WERI-Rb-1 (cell line): ENCODE measurements at regions not wholly inside any gene's neighbourhood (a gene's known extent, or its start where the extent isn't known, plus 50 kb on each side); places are given as distances from the start of the nearest gene placed in this dataset.
A peak's percentile ranks its signal among the peaks of the same experiment; 100 is the strongest.

Source experiments
- DNase-seq: peaks from one replicate; pipeline ENCODE4 v3.0.0-alpha.2; 2020
- H3K27ac ChIP-seq: fragments of 250-450 bp; sonication (Bioruptor Pico); 2 replicates; pipeline ENCODE4 v1.5.1; 2020; ENCODE audit warnings: mild to moderate bottlenecking, moderate library complexity
- H3K27me3 ChIP-seq: fragments of 250-450 bp; sonication (Bioruptor Pico); 2 replicates; pipeline ENCODE4 v1.5.1; 2021; ENCODE audit warnings: mild to moderate bottlenecking, low read depth, moderate library complexity; ENCODE audit not compliant: insufficient read depth, severe bottlenecking
- H3K36me3 ChIP-seq: fragments of 250-450 bp; sonication (Bioruptor Pico); 2 replicates; pipeline ENCODE4 v1.5.1; 2020; ENCODE audit warnings: mild to moderate bottlenecking, moderate library complexity
- H3K4me3 ChIP-seq: 2 replicates; pipeline ENCODE4 v1.5.1; 2011; ENCODE audit warnings: low read depth, mild to moderate bottlenecking, control low read depth, low read length
- H3K9me3 ChIP-seq: fragments of 250-450 bp; sonication (Bioruptor Pico); 2 replicates; pipeline ENCODE4 v1.5.1; 2021; ENCODE audit warnings: mild to moderate bottlenecking, moderate library complexity; ENCODE audit not compliant: severe bottlenecking
- CTCF ChIP-seq: IDR thresholded peaks from 2 replicates; pipeline ENCODE4 v1.5.1; 2011; ENCODE audit warnings: low read depth, mild to moderate bottlenecking, control low read depth, inconsistent platforms, low read length

GRCh38 chr1:38565020-38565491 lies 294.5 kb downstream of the RRAGC start:
- no peaks in the 10 kb centered on the region for H3K27me3 ChIP-seq
- no peak for DNase-seq
- no peak overlapping the region for H3K4me3 ChIP-seq
- no peak for TF ChIP-seq CTCF
- H3K36me3 ChIP-seq = no peaks in the 10 kb centered on the region
- H3K9me3 ChIP-seq = no peaks in the 10 kb centered on the region
- no peak overlapping the region for H3K27ac ChIP-seq

- no peak for DNase-seq
- no peak for TF ChIP-seq CTCF
- Histone ChIP-seq H3K27me3 (no peaks in the 10 kb centered on the region), H3K27ac (no peak overlapping the region), H3K9me3 (no peaks in the 10 kb centered on the region), H3K36me3 (no peaks in the 10 kb centered on the region), H3K4me3 (no peak overlapping the region)
Measured at GRCh38 chr1:38563942-38564735, 295.4 kb downstream of the RRAGC start.

- peak; percentile 42 for DNase-seq
- no peaks in the 10 kb centered on the region for H3K36me3 ChIP-seq
- no peak for TF ChIP-seq CTCF
- no peak overlapping the region for H3K4me3 ChIP-seq
- no peak overlapping the region for H3K27ac ChIP-seq
- H3K9me3 ChIP-seq = no peaks in the 10 kb centered on the region
- no peaks in the 10 kb centered on the region for H3K27me3 ChIP-seq
Measured at GRCh38 chr1:38561725-38562124, 297.8 kb downstream of the RRAGC start.

- Histone ChIP-seq H3K27me3 (no peaks in the 10 kb centered on the region), H3K36me3 (no peaks in the 10 kb centered on the region), H3K4me3 (no peak overlapping the region), H3K27ac (no peak overlapping the region), H3K9me3 (no peaks in the 10 kb centered on the region)
- TF ChIP-seq CTCF = no peak
- no peak for DNase-seq
Measured at GRCh38 chr1:38561110-38561509, 298.5 kb downstream of the RRAGC start.

GRCh38 chr1:38560457-38560856 lies 299.1 kb downstream of the RRAGC start:
- Histone ChIP-seq H3K27me3 (no peaks in the 10 kb centered on the region), H3K9me3 (no peaks in the 10 kb centered on the region), H3K4me3 (no peak overlapping the region), H3K27ac (no peak overlapping the region), H3K36me3 (no peaks in the 10 kb centered on the region)
- no peak for DNase-seq
- no peak for TF ChIP-seq CTCF
